ENCODE measurements at regions not wholly inside any gene's neighbourhood (a gene's known extent, or its start where the extent isn't known, plus 50 kb on each side); places are given as distances from the start of the nearest gene placed in this dataset.
A peak's percentile ranks its signal among the peaks of the same experiment; 100 is the strongest.

- TF ChIP-seq CTCF (IDR thresholded peaks at IDR 0.05; ENCODE audit: low read depth, low read length) = no peak
- DNase-seq = no peak
- Histone ChIP-seq H3K9me3 (no peaks in the 10 kb centered on the region), H3K4me3 (ENCODE audit: low read depth, low read length) (no peak overlapping the region), H3K4me1 (no peaks in the 10 kb centered on the region), H3K27me3 (no peaks in the 10 kb centered on the region), H3K36me3 (no peaks in the 10 kb centered on the region)
Observed at GRCh38 chr12:130007771-130008170, 103.9 kb upstream of the TMEM132D start.

GRCh38 chr12:130008241-130008640 lies 104.4 kb upstream of the TMEM132D start:
- no peaks in the 10 kb centered on the region for H3K4me1 ChIP-seq
- no peak overlapping the region for H3K4me3 ChIP-seq (ENCODE audit: low read depth, low read length)
- H3K9me3 ChIP-seq = no peaks in the 10 kb centered on the region
- DNase-seq = no peak
- H3K27me3 ChIP-seq = no peaks in the 10 kb centered on the region
- no peaks in the 10 kb centered on the region for H3K36me3 ChIP-seq
- no peak for TF ChIP-seq CTCF (IDR thresholded peaks at IDR 0.05; ENCODE audit: low read depth, low read length)

- Histone ChIP-seq H3K27me3 (no peaks in the 10 kb centered on the region), H3K4me3 (ENCODE audit: low read depth, low read length) (no peak overlapping the region), H3K36me3 (no peaks in the 10 kb centered on the region), H3K4me1 (no peaks in the 10 kb centered on the region), H3K9me3 (no peaks in the 10 kb centered on the region)
- no peak for DNase-seq
- no peak for TF ChIP-seq CTCF (IDR thresholded peaks at IDR 0.05; ENCODE audit: low read depth, low read length)
Observed at GRCh38 chr12:130009961-130010360, 106.1 kb upstream of the TMEM132D start.

- Histone ChIP-seq H3K36me3 (no peaks in the 10 kb centered on the region), H3K4me1 (no peaks in the 10 kb centered on the region), H3K27me3 (no peaks in the 10 kb centered on the region; the same call in 1 of the 2 replicates), H3K9me3 (no peaks in the 10 kb centered on the region), H3K4me3 (ENCODE audit: low read depth, low read length) (no peak overlapping the region)
- no peak for TF ChIP-seq CTCF (IDR thresholded peaks at IDR 0.05; ENCODE audit: low read depth, low read length)
- DNase-seq = no peak
Observed at GRCh38 chr12:130011611-130012385, 108.0 kb upstream of the TMEM132D start.

- no peaks in the 10 kb centered on the region for H3K36me3 ChIP-seq
- peak; percentile 70 for DNase-seq
- peak; percentile 79 for TF ChIP-seq CTCF (IDR thresholded peaks at IDR 0.05; ENCODE audit: low read depth, low read length)
- H3K27me3 ChIP-seq = peaks cover 7% of the 10 kb centered on the region
- no peak overlapping the region for H3K4me3 ChIP-seq (ENCODE audit: low read depth, low read length)
- no peaks in the 10 kb centered on the region for H3K9me3 ChIP-seq
- H3K4me1 ChIP-seq = no peaks in the 10 kb centered on the region
Observed at GRCh38 chr12:130013771-130014484, 110.1 kb upstream of the TMEM132D start.

- no peak for DNase-seq
- H3K4me3 ChIP-seq (ENCODE audit: low read depth, low read length) = no peak overlapping the region
Observed at GRCh38 chr12:130014485-130014807, 110.6 kb upstream of the TMEM132D start.

More at GRCh38 chr12:130014485-130014807, 110.6 kb upstream of the TMEM132D start:
- no peaks in the 10 kb centered on the region for H3K4me1 ChIP-seq
- H3K27me3 ChIP-seq = peaks cover 7% of the 10 kb centered on the region
- TF ChIP-seq CTCF (IDR thresholded peaks at IDR 0.05; ENCODE audit: low read depth, low read length) = peak; percentile 37; the same call in 1 of the 2 replicates
- no peaks in the 10 kb centered on the region for H3K36me3 ChIP-seq
- no peaks in the 10 kb centered on the region for H3K9me3 ChIP-seq

Measured in BE2C (cell line).